ENCODE measurements at regions not wholly inside any gene's neighbourhood (a gene's known extent, or its start where the extent isn't known, plus 50 kb on each side); places are given as distances from the start of the nearest gene placed in this dataset.
"Not testable (repeated sequence)": the region's sequence is repeated elsewhere in the genome, so short reads cannot be mapped to it uniquely, and the experiment has no call there.

DNA sequence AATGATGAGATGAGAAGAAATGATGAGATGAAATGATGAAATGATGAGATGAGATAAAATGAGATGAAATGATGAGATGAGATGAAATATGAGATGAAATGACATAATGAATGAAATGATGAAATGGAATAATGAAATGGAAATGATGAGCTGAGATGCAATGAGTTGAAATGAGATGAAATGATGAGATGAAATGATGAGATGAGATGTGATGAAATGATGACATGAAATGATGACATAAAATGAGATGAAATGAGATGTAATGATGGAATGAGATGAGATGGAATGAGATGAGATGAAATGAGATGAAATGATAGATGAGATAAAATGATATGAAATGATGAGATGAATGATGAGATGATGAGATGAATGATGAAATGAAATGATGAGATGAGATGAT is 76.2 kb downstream of the FOXD4L5 start:
- TF ChIP-seq CTCF, POLR2A, EP300, POLR2AphosphoS5 (IDR thresholded peaks at IDR 0.05): not testable (repeated sequence)
